SK-N-MC (cell line): ENCODE measurements at regions not wholly inside any gene's neighbourhood (a gene's known extent, or its start where the extent isn't known, plus 50 kb on each side); places are given as distances from the start of the nearest gene placed in this dataset.

Source experiments
- EZH2 ChIP-seq: fragments of 200-600 bp; sonication (generic); IDR thresholded peaks from one replicate; pipeline ENCODE4 v1.6.1; 2017; ENCODE audit warnings: antibody characterized with exemption
- POLR2AphosphoS5 ChIP-seq: IDR thresholded peaks from 2 replicates; pipeline ENCODE4 v1.6.1; 2012; ENCODE audit warnings: mild to moderate bottlenecking, low read depth, low read length, borderline replicate concordance

- TF ChIP-seq POLR2AphosphoS5 (no peak), EZH2 (no peak)
Observed at GRCh38 chr2:199685669-199686068, 165.3 kb downstream of the FTCDNL1 start.
